ENCODE measurements at regions not wholly inside any gene's neighbourhood (a gene's known extent, or its start where the extent isn't known, plus 50 kb on each side); places are given as distances from the start of the nearest gene placed in this dataset.

GRCh38 chr21:26293141-26293946 lies 122.8 kb upstream of the APP start:
- H3K36me3 ChIP-seq (ENCODE audit: control insufficient read depth in 1 of 2, insufficient read depth in 2 of 2, low read length in 2 of 2) = no peaks in the 10 kb centered on the region
- ATAC-seq (no peak), DNase-seq (ENCODE audit: low read depth, low spot score) (no peak)
- H3K4me2 ChIP-seq (ENCODE audit: low read length) = no peak overlapping the region
- no peak overlapping the region for H3K4me3 ChIP-seq (replicated peaks in 1 of 2; ENCODE audit: low read depth in 1 of 2, low read length in 2 of 2)
- H4K20me1 ChIP-seq (ENCODE audit: insufficient read depth) = no peaks in the 10 kb centered on the region
- ChIA-PET POLR2A (no interaction called here), RAD21 (ENCODE audit: low non-redundant PET in 1 of 2, low total read pairs in 2 of 2, uncharacterized antibody in 2 of 2, unreplicated experiment in 2 of 2) (no interaction called here), CTCF (no interaction called here)
- no peaks in the 10 kb centered on the region for H3K9me2 ChIP-seq (ENCODE audit: insufficient read depth)
- no peak overlapping the region for H3K9ac ChIP-seq (ENCODE audit: low read length)
- TF ChIP-seq ZBTB33 (IDR thresholded peaks at IDR 0.05; ENCODE audit: extremely low read depth, insufficient replicate concordance, low read length) (no peak), EZH2phosphoT487 (IDR thresholded peaks at IDR 0.05; ENCODE audit: borderline replicate concordance) (no peak), ZNF274 (IDR thresholded peaks at IDR 0.05; ENCODE audit: low read depth, low read length) (no peak), YY1 (IDR thresholded peaks at IDR 0.05; ENCODE audit: extremely low read depth, insufficient replicate concordance, low read depth, low read length) (no peak), CEBPB (IDR thresholded peaks at IDR 0.05; ENCODE audit: low read depth) (no peak), TCF7L2 (IDR thresholded peaks at IDR 0.05; ENCODE audit: borderline replicate concordance, extremely low read depth, insufficient read depth, insufficient read length) (no peak), SIN3A (IDR thresholded peaks at IDR 0.05; ENCODE audit: low read depth) (no peak), ATF3 (IDR thresholded peaks at IDR 0.05) (no peak), ZFX (IDR thresholded peaks at IDR 0.05) (no peak), SP1 (IDR thresholded peaks at IDR 0.05; ENCODE audit: low read depth) (no peak), ELF1 (IDR thresholded peaks at IDR 0.05; ENCODE audit: borderline replicate concordance, low read depth) (no peak), CTCF (IDR thresholded peaks at IDR 0.05 in 2 of 3, conservative IDR thresholded peaks at IDR 0.05 in 1 of 3; ENCODE audit: borderline replicate concordance in 1 of 3, insufficient read depth in 1 of 3, low read depth in 2 of 3, low read length in 2 of 3) (no peak)
- H3K27me3 ChIP-seq (ENCODE audit: insufficient read depth, low read length) = no peaks in the 10 kb centered on the region
- H3K79me2 ChIP-seq (ENCODE audit: insufficient read depth, low read length) = no peaks in the 10 kb centered on the region
- no peak overlapping the region for H2AFZ ChIP-seq (ENCODE audit: low read depth, low read length, poor library complexity, severe bottlenecking)
- no peaks in the 10 kb centered on the region for H3K4me1 ChIP-seq (ENCODE audit: control insufficient read depth in 1 of 2, insufficient read depth in 2 of 2, low read length in 2 of 2)
- H3K9me3 ChIP-seq (ENCODE audit: control insufficient read depth in 1 of 2, insufficient read depth in 1 of 2, low read depth in 1 of 2, low read length in 2 of 2) = 0 out of 4 replicates have a peak, but pooled peaks cover 0 to 3% of the 10 kb centered on the region in 2 experiments
- BruUV-seq (replicated peaks) = no TSS peak
- H3K27ac ChIP-seq (ENCODE audit: low read depth, low read length) = no peak overlapping the region
- intact Hi-C loops (cut with micrococcal nuclease) = no loop called here

Measured in HCT116 (cell line).